GM12873 (cell line): ENCODE measurements at regions not wholly inside any gene's neighbourhood (a gene's known extent, or its start where the extent isn't known, plus 50 kb on each side); places are given as distances from the start of the nearest gene placed in this dataset.

Experiments
- CTCF ChIP-seq: IDR thresholded peaks from 2 replicates; pipeline ENCODE4 v1.5.1; 2012; ENCODE audit warnings: low read depth, mild to moderate bottlenecking, moderate library complexity, low read length, control low read depth; ENCODE audit not compliant: insufficient read depth; ENCODE audit errors: missing control alignments

- TF ChIP-seq CTCF = no peak
Observed at GRCh38 chr3:99482191-99482590, 156.2 kb upstream of the COL8A1 start.

- TF ChIP-seq CTCF = no peak
Observed at GRCh38 chr3:99481561-99481960, 156.8 kb upstream of the COL8A1 start.

- TF ChIP-seq CTCF = no peak
Observed at GRCh38 chr3:99479768-99480167, 158.6 kb upstream of the COL8A1 start.

- no peak for TF ChIP-seq CTCF
Observed at GRCh38 chr3:99477650-99478049, 160.7 kb upstream of the COL8A1 start.

GRCh38 chr3:99475229-99475628 is 163.2 kb upstream of the COL8A1 start:
- TF ChIP-seq CTCF = no peak

GRCh38 chr3:99474776-99475175 is 163.6 kb upstream of the COL8A1 start:
- no peak for TF ChIP-seq CTCF

- no peak for TF ChIP-seq CTCF
Observed at GRCh38 chr3:99473321-99473751, 165.1 kb upstream of the COL8A1 start.
